ENCODE measurements at regions not wholly inside any gene's neighbourhood (a gene's known extent, or its start where the extent isn't known, plus 50 kb on each side); places are given as distances from the start of the nearest gene placed in this dataset.

GRCh38 chr14:40248671-40249070, 816.4 kb upstream of the FBXO33 start:
- H3K27ac ChIP-seq (ENCODE audit: low read length) = no peak overlapping the region
- no peaks in the 10 kb centered on the region for H3K4me1 ChIP-seq (ENCODE audit: control insufficient read depth in 1 of 2, extremely low read depth in 1 of 2, insufficient read depth in 2 of 2, low read length in 2 of 2)
- Mint-ChIP-seq H3K4me1 (peaks cover 0 to 3% (median 1%) of the 10 kb centered on the region in 3 donors), H3K9me3 (peaks cover 0 to 9% (median 2%) of the 10 kb centered on the region in 3 donors), H3K4me3 (no peak overlapping the region), H3K36me3 (no peaks in the 10 kb centered on the region), H3K27me3 (no peaks in the 10 kb centered on the region), H3K27ac (no peak overlapping the region)
- CTCF ChIA-PET = no interaction called here
- POLR2A ChIA-PET = no interaction called here
- H3K36me3 ChIP-seq (ENCODE audit: control insufficient read depth in 2 of 2, extremely low read depth in 1 of 2, insufficient read depth in 1 of 2, low read length in 1 of 2) = no peaks in the 10 kb centered on the region
- DNase-seq = no peak
- no CpG with 5 or more reads among the region's 1 CpG for WGBS (ENCODE audit: insufficient coverage)
- no peaks in the 10 kb centered on the region for H3K9me3 ChIP-seq
- no peak for ATAC-seq (replicated peaks in 1 of 4)
- no peak overlapping the region for H3K4me3 ChIP-seq (ENCODE audit: control insufficient read depth in 1 of 2, extremely low read depth in 1 of 2, low read length in 1 of 2)
- no peaks in the 10 kb centered on the region for H3K27me3 ChIP-seq (replicated peaks in 1 of 2; ENCODE audit: control insufficient read depth in 2 of 2, extremely low read depth in 1 of 2, insufficient read depth in 2 of 2, low read length in 1 of 2)

DNA sequence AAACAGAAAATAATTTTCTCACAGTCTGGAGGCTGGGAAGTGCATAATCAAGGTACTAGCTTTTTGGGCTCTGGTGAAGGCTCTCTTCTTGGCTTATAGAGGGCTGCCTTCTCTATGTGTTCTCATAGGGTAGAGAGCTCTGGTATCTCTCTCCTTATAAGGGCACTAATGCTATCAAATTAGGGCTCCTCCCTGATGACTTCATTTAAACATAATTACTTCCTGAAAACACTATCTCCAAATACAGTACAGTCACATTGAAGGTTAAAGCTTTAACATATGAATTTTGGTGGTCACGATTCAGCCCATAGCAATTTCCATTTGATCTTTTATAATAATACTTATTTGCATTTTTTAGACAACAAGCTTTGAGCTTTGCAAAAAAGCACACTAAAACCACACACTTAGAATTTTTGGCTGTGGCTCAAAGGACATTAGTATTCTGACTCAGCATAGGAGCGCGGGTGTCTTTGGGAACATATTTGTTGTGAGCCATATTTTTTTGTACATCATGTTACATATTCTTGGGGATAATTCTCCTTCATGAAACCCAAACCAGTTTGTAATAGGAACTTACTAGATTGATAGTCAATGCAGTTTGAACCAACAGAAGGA, 808.1 kb upstream of the FBXO33 start:
- no peak overlapping the region for H3K4me3 ChIP-seq (ENCODE audit: control insufficient read depth in 1 of 2, extremely low read depth in 1 of 2, low read length in 1 of 2)
- Mint-ChIP-seq H3K9me3 (peaks cover 3 to 19% (median 5%) of the 10 kb centered on the region in 3 donors), H3K27ac (no peak overlapping the region), H3K36me3 (no peaks in the 10 kb centered on the region), H3K27me3 (no peaks in the 10 kb centered on the region), H3K4me3 (no peak overlapping the region), H3K4me1 (no peaks in the 10 kb centered on the region)
- H3K36me3 ChIP-seq (ENCODE audit: control insufficient read depth in 2 of 2, extremely low read depth in 1 of 2, insufficient read depth in 1 of 2, low read length in 1 of 2) = no peaks in the 10 kb centered on the region
- no peaks in the 10 kb centered on the region for H3K4me1 ChIP-seq (ENCODE audit: control insufficient read depth in 1 of 2, extremely low read depth in 1 of 2, insufficient read depth in 2 of 2, low read length in 2 of 2)
- DNase-seq = no peak
- no CpG with 5 or more reads among the region's 3 CpGs for WGBS (ENCODE audit: insufficient coverage)
- POLR2A ChIA-PET = no interaction called here
- no peak overlapping the region for H3K27ac ChIP-seq (ENCODE audit: low read length)
- CTCF ChIA-PET = no interaction called here
- no peaks in the 10 kb centered on the region for H3K27me3 ChIP-seq (replicated peaks in 1 of 2; ENCODE audit: control insufficient read depth in 2 of 2, extremely low read depth in 1 of 2, insufficient read depth in 2 of 2, low read length in 1 of 2)
- no peaks in the 10 kb centered on the region for H3K9me3 ChIP-seq
- no peak for ATAC-seq (replicated peaks in 1 of 4)

DNA sequence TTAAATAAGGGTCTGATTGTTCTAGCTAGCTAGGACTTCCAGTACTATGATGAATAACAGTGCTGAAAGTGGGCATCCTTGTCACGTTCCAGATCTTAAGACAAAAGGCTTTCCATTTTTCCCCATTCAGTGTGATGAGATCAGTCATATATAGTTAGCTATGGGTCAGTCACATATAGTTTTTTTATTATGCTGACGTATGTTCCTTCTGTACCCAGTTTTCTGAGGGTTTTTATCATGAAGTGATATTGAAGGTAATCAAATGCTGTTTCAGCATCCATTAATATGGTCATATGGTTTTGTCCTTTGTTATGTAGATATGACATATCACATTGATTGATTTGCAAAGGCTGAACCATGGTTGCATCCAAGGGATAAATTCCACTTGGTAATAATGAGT, 800.1 kb upstream of the FBXO33 start:
- WGBS (ENCODE audit: insufficient coverage) = no CpG with 5 or more reads among the region's 2 CpGs
- no peak overlapping the region for H3K4me3 ChIP-seq (ENCODE audit: control insufficient read depth in 1 of 2, extremely low read depth in 1 of 2, low read length in 1 of 2)
- CTCF ChIA-PET = no interaction called here

DNA sequence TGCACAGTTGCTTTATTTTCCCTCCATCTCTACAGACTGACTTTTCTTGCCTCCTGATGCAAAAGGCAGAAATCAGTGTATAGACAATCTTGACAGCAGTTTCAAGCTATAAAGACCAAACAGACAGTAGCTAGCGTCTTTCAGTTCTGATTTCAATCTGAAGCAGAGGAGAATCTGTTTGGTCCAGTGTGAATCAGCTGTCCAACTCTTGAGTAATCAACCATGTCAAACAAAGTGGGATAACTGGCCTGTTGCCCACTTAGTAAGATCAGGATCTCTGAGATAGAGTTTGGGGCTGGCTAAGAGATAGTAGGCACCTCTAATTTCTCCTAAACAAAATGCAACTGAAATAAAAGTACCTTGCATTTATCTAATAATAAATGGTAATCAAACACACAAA, 797.4 kb upstream of the FBXO33 start:
- ATAC-seq (replicated peaks in 1 of 4) (no peak), DNase-seq (no peak)
- H3K4me3 ChIP-seq (ENCODE audit: control insufficient read depth in 1 of 2, extremely low read depth in 1 of 2, low read length in 1 of 2) = no peak overlapping the region
- H3K36me3 ChIP-seq (ENCODE audit: control insufficient read depth in 2 of 2, extremely low read depth in 1 of 2, insufficient read depth in 1 of 2, low read length in 1 of 2) = no peaks in the 10 kb centered on the region
- H3K27ac ChIP-seq (ENCODE audit: low read length) = no peak overlapping the region
- Mint-ChIP-seq H3K9me3 (peaks cover 9 to 25% (median 12%) of the 10 kb centered on the region in 3 donors), H3K27me3 (no peaks in the 10 kb centered on the region), H3K4me1 (no peaks in the 10 kb centered on the region), H3K4me3 (no peak overlapping the region), H3K27ac (no peak overlapping the region), H3K36me3 (no peaks in the 10 kb centered on the region)
- H3K9me3 ChIP-seq = no peaks in the 10 kb centered on the region
- CTCF ChIA-PET = interaction anchor here in 1 of 2 donors (0.8 kb wide), 1 partner anchor 454 kb away, joined by 3 read pairs; no protein-coding TSS in a partner anchor
- no peaks in the 10 kb centered on the region for H3K4me1 ChIP-seq (ENCODE audit: control insufficient read depth in 1 of 2, extremely low read depth in 1 of 2, insufficient read depth in 2 of 2, low read length in 2 of 2)
- no CpG with 5 or more reads among the region's 1 CpG for WGBS (ENCODE audit: insufficient coverage)
- no peaks in the 10 kb centered on the region for H3K27me3 ChIP-seq (replicated peaks in 1 of 2; ENCODE audit: control insufficient read depth in 2 of 2, extremely low read depth in 1 of 2, insufficient read depth in 2 of 2, low read length in 1 of 2)
- POLR2A ChIA-PET = no interaction called here

More for the DNA sequence above, 800.1 kb upstream of the FBXO33 start:
- H3K4me3 Mint-ChIP-seq = no peak overlapping the region
- peaks cover 11 to 31% (median 11%) of the 10 kb centered on the region in 3 donors for H3K9me3 Mint-ChIP-seq
- ATAC-seq (replicated peaks in 1 of 4) (no peak), DNase-seq (no peak)
- H3K4me1 ChIP-seq (ENCODE audit: control insufficient read depth in 1 of 2, extremely low read depth in 1 of 2, insufficient read depth in 2 of 2, low read length in 2 of 2) = no peaks in the 10 kb centered on the region
- POLR2A ChIA-PET = no interaction called here
- no peaks in the 10 kb centered on the region for H3K27me3 Mint-ChIP-seq
- H3K27ac Mint-ChIP-seq = no peak overlapping the region
- no peak overlapping the region for H3K27ac ChIP-seq (ENCODE audit: low read length)
- H3K27me3 ChIP-seq (replicated peaks in 1 of 2; ENCODE audit: control insufficient read depth in 2 of 2, extremely low read depth in 1 of 2, insufficient read depth in 2 of 2, low read length in 1 of 2) = no peaks in the 10 kb centered on the region
- H3K4me1 Mint-ChIP-seq = no peaks in the 10 kb centered on the region
- no peaks in the 10 kb centered on the region for H3K9me3 ChIP-seq
- H3K36me3 ChIP-seq (ENCODE audit: control insufficient read depth in 2 of 2, extremely low read depth in 1 of 2, insufficient read depth in 1 of 2, low read length in 1 of 2) = no peaks in the 10 kb centered on the region
- no peaks in the 10 kb centered on the region for H3K36me3 Mint-ChIP-seq

GRCh38 chr14:40222996-40223395, 790.8 kb upstream of the FBXO33 start:
- H3K36me3 Mint-ChIP-seq = no peaks in the 10 kb centered on the region
- Histone ChIP-seq H3K27me3 (replicated peaks in 1 of 2; ENCODE audit: control insufficient read depth in 2 of 2, extremely low read depth in 1 of 2, insufficient read depth in 2 of 2, low read length in 1 of 2) (no peaks in the 10 kb centered on the region), H3K36me3 (ENCODE audit: control insufficient read depth in 2 of 2, extremely low read depth in 1 of 2, insufficient read depth in 1 of 2, low read length in 1 of 2) (no peaks in the 10 kb centered on the region), H3K4me1 (ENCODE audit: control insufficient read depth in 1 of 2, extremely low read depth in 1 of 2, insufficient read depth in 2 of 2, low read length in 2 of 2) (no peaks in the 10 kb centered on the region), H3K9me3 (no peaks in the 10 kb centered on the region), H3K27ac (ENCODE audit: low read length) (no peak overlapping the region), H3K4me3 (ENCODE audit: control insufficient read depth in 1 of 2, extremely low read depth in 1 of 2, low read length in 1 of 2) (no peak overlapping the region)
- POLR2A ChIA-PET = no interaction called here
- WGBS (ENCODE audit: insufficient coverage) = 89% methylated on average over 1 of the region's 4 CpGs
- H3K4me3 Mint-ChIP-seq = no peak overlapping the region
- ATAC-seq (replicated peaks in 1 of 4) (no peak), DNase-seq (no peak)
- CTCF ChIA-PET = no interaction called here
- peaks cover 0 to 3% (median 3%) of the 10 kb centered on the region in 3 donors for H3K4me1 Mint-ChIP-seq
- no peaks in the 10 kb centered on the region for H3K27me3 Mint-ChIP-seq
- no peak overlapping the region for H3K27ac Mint-ChIP-seq
- peaks cover 2 to 11% (median 5%) of the 10 kb centered on the region in 3 donors for H3K9me3 Mint-ChIP-seq

- CTCF ChIA-PET = no interaction called here
- Histone ChIP-seq H3K36me3 (ENCODE audit: control insufficient read depth in 2 of 2, extremely low read depth in 1 of 2, insufficient read depth in 1 of 2, low read length in 1 of 2) (no peaks in the 10 kb centered on the region), H3K27ac (ENCODE audit: low read length) (no peak overlapping the region), H3K27me3 (replicated peaks in 1 of 2; ENCODE audit: control insufficient read depth in 2 of 2, extremely low read depth in 1 of 2, insufficient read depth in 2 of 2, low read length in 1 of 2) (no peaks in the 10 kb centered on the region), H3K9me3 (no peaks in the 10 kb centered on the region), H3K4me3 (ENCODE audit: control insufficient read depth in 1 of 2, extremely low read depth in 1 of 2, low read length in 1 of 2) (no peak overlapping the region), H3K4me1 (ENCODE audit: control insufficient read depth in 1 of 2, extremely low read depth in 1 of 2, insufficient read depth in 2 of 2, low read length in 2 of 2) (no peaks in the 10 kb centered on the region)
- no peak for ATAC-seq (replicated peaks in 1 of 4)
- H3K4me1 Mint-ChIP-seq = peaks cover 0 to 3% (median 3%) of the 10 kb centered on the region in 3 donors
- peaks cover 0 to under 1% (median under 1%) of the 10 kb centered on the region in 3 donors for H3K9me3 Mint-ChIP-seq
- POLR2A ChIA-PET = no interaction called here
- no peak overlapping the region for H3K4me3 Mint-ChIP-seq
- no peaks in the 10 kb centered on the region for H3K36me3 Mint-ChIP-seq
- no peak for DNase-seq
- no peak overlapping the region for H3K27ac Mint-ChIP-seq
- no peaks in the 10 kb centered on the region for H3K27me3 Mint-ChIP-seq
Observed at GRCh38 chr14:40221428-40221827, 789.2 kb upstream of the FBXO33 start.

DNA sequence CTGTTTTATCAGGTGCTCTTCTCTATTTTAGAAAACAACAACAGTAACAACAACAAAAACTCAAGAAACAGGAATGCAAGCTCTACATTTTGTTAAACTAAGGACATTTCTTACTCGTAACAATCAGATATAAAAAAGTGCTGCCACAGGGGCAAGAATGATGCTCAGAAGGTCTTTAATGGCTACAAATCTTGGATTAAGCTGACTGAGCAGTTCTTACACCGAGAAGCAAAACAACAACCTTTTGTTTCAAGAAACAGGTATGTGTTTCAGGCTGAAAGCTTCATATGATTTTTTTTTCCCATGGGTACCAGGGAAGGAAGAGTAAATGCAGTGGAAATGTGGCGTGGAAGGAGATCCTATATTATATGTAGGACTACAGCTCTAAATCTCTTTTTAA, 786.8 kb upstream of the FBXO33 start:
- 100% methylated on average over 1 of the region's 3 CpGs for WGBS (ENCODE audit: insufficient coverage)
- H3K9me3 Mint-ChIP-seq = no peaks in the 10 kb centered on the region
- H3K27me3 Mint-ChIP-seq = no peaks in the 10 kb centered on the region
- H3K4me3 Mint-ChIP-seq = no peak overlapping the region
- CTCF ChIA-PET = no interaction called here
- H3K4me1 Mint-ChIP-seq = peaks cover 0 to 3% (median 3%) of the 10 kb centered on the region in 3 donors
- H3K4me3 ChIP-seq (ENCODE audit: control insufficient read depth in 1 of 2, extremely low read depth in 1 of 2, low read length in 1 of 2) = no peak overlapping the region
- H3K36me3 ChIP-seq (ENCODE audit: control insufficient read depth in 2 of 2, extremely low read depth in 1 of 2, insufficient read depth in 1 of 2, low read length in 1 of 2) = no peaks in the 10 kb centered on the region
- no peaks in the 10 kb centered on the region for H3K27me3 ChIP-seq (replicated peaks in 1 of 2; ENCODE audit: control insufficient read depth in 2 of 2, extremely low read depth in 1 of 2, insufficient read depth in 2 of 2, low read length in 1 of 2)
- no peaks in the 10 kb centered on the region for H3K9me3 ChIP-seq
- ATAC-seq (replicated peaks in 1 of 4) (no peak), DNase-seq (no peak)
- H3K36me3 Mint-ChIP-seq = no peaks in the 10 kb centered on the region
- POLR2A ChIA-PET = interaction anchor here in 1 of 2 donors (0.7 kb wide), 1 partner anchor 95 kb away, joined by 4 read pairs; no protein-coding TSS in a partner anchor
- H3K27ac ChIP-seq (ENCODE audit: low read length) = no peak overlapping the region
- no peaks in the 10 kb centered on the region for H3K4me1 ChIP-seq (ENCODE audit: control insufficient read depth in 1 of 2, extremely low read depth in 1 of 2, insufficient read depth in 2 of 2, low read length in 2 of 2)
- H3K27ac Mint-ChIP-seq = no peak overlapping the region
